Activated CD8-positive, alpha-beta memory T cell treated with anti-CD3 and anti-CD28 coated beads for 36 hours (primary cell): ENCODE measurements at regions not wholly inside any gene's neighbourhood (a gene's known extent, or its start where the extent isn't known, plus 50 kb on each side); places are given as distances from the start of the nearest gene placed in this dataset.
"Not testable (repeated sequence)": the region's sequence is repeated elsewhere in the genome, so short reads cannot be mapped to it uniquely, and the experiment has no call there.

ENCODE experiments used
- CTCF ChIA-PET: fragments of 350-600 bp; sonication (Branson Sonifier 250); formaldehyde crosslinking; loops from one replicate; lab custom pipeline; 2021; ENCODE audit warnings: antibody characterized with exemption; lab: Charles Lee
- POLR2A ChIA-PET: fragments of 350-600 bp; sonication (Branson Sonifier 250); formaldehyde crosslinking; loops from one replicate; lab custom pipeline; 2021; ENCODE audit warnings: antibody characterized with exemption; lab: Charles Lee

DNA sequence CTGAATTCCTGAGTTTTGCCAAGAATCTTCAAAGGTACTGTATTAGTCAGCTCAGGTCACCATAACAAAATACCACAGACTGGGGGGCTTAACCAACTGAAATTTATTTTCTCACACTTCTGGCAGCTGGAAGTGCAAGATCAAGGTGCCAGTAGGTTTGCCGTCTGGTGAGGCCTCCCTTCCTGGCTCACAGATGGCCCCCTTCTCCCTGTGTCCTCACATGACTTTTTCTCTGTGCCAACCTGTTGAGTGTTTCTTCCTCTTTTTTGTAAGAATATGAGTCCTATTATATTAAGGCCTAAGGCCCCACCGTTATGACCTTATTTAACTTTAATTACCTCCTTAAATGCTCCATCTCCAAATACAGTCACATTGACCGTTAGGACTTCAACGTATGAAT lies 156.1 kb upstream of the KIF2A start:
- ChIA-PET CTCF (no interaction called here), POLR2A (no interaction called here)

DNA sequence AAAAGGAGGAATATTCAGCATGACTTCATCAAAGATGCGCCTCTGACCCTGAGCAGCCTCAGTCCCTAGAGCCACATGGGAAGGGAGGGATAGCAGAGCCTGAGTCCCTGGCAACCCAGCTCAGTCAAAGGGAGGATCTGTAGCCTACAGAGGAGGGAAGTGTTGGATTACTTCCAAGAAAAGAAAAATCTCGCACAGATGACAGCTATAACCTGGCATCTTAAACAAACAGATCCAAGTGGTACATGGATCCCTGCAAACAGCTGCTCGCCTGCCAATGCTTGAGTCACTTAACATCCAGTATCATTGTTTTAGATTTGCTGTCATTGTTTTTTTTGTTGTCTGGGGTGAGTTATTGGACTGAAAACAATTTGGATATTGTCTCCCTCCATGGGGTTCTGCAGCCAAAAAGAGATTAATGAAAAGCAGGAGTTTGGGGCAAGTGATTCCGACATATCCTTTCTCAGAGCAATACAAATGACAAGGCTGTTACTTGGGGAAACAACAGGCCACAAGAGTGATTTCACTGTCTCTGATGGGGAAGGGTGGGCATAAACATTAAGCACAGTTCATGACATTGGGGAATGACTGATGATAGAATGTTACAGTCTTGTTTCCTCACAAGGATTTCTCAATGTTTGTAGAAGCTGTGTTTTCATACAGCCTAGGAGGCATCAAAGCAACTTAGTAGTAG lies 153.5 kb upstream of the KIF2A start:
- CTCF ChIA-PET: no interaction called here
- POLR2A ChIA-PET: no interaction called here

DNA sequence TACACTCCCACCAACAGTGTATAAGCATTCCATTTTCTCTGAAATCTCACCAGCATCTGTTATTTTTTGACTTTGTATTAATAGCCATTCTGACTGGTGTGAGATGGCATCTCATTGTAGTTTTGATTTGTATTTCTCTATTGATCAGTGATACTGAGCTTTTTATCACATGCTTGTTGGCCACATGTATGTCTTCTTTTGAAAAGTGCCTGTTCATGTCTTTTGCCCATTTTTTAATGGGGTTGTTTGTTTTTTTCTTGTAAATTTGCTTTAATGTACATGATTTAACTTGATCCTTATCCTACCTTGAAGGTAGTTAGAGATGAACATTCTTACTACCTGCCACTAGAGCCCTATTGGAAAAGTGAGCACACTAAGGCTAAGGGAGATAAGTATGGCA lies 151.2 kb upstream of the KIF2A start:
- POLR2A ChIA-PET: no interaction called here
- CTCF ChIA-PET: interaction anchor here (1.0 kb wide), 1 partner anchor 9 kb away, joined by 3 read pairs; no protein-coding TSS in a partner anchor

DNA sequence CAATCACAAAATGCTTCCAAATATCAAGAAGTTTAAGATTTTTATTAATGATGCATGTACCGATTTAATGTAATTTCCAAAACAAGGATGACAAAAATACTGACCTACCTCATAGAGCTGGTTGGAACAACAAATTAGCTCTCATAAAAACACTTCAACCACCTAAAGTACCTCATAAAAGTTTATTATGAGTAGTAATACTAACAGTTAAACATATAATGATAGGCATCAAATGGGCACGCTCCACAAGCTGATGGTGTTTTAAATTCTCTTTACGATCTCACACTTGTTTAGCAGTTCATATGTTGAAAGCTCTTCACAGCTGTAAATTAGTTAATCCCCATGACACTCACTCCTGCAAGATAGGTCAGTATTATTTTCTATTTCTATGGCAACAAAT lies 150.0 kb upstream of the KIF2A start:
- POLR2A ChIA-PET: no interaction called here

DNA sequence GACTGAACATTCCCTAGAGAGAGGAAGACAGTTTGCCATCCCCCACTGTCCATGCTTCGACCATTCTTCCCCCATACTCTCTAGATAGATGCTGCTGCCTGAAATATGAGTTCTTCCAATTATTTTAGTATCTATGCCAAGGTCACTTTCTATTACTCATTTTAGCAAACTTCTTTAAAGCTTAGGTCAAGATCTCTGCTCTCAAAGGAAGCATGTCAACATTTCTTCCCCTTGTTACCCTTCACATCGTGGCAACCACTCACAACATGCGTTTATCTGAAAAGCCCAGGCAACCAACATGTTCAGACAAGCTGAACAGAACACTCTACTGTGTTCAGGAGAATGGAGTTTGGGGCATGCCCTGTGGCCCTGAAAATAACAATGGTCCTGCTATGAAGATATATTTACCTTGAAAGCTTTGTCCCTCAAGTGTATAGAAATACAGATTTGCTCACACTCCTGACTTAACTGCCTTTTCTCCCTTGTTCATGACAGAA lies 138.4 kb upstream of the KIF2A start:
- POLR2A ChIA-PET: no interaction called here
- CTCF ChIA-PET: no interaction called here

More for the DNA sequence above, 150.0 kb upstream of the KIF2A start:
- CTCF ChIA-PET: interaction anchor here (0.7 kb wide), 1 partner anchor 9 kb away, joined by 3 read pairs; no protein-coding TSS in a partner anchor

DNA sequence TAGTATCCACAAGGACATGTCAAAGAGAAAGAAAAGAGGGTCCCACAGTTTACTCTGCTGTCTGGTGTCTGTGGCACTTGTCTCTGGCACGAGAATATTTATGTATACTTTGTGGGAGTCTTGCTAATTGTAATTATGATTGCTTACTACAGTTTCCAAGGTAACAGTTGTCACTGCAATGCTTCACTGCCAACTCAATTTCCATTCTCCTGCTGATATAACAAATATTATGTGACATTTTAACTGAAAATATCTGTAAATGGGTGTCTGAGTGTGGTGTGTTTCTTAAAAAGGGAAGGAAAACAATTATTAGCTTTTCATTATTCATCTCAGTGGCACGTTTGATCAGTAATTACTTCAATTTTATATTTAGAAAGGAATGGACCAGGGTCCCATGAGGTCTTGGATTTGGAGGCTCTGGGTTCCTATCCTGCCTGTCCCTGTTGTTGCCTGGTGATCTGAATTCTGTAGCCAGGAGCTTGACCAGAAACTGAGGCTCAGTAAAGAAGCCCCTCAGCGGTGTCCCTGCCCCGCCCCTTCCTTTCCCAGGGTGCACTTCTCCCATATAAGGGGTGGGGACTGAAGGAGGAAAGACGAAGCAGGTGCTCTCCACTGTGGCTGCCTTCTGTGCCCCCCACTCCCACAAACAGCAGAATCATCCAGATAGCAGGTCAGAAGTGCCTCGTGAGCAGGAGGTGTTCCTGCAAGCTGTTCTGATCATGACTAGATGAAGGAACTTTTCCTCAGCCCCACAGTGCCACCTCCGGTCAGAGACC lies 137.3 kb upstream of the KIF2A start:
- CTCF ChIA-PET: no interaction called here
- POLR2A ChIA-PET: no interaction called here

DNA sequence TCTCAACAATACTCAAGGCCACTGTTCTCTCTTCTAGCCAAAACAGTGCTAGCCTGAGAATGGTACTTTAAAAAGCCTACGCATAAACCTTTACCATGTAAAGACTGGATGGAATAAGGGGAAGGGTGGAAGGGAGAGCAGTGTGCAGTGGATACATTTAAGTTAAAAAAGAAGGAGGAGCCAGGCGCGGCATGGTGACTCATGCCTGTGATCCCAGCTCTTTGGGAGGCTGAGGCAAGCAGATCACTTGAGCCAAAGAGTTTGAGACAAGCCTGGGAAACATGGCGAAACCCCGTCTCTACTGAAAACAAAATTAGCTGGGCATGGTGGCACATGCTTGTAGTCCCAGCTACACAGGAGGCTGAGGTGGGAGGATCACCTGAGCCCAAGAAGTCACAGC lies 127.7 kb upstream of the KIF2A start:
- POLR2A ChIA-PET: no interaction called here
- CTCF ChIA-PET: no interaction called here

DNA sequence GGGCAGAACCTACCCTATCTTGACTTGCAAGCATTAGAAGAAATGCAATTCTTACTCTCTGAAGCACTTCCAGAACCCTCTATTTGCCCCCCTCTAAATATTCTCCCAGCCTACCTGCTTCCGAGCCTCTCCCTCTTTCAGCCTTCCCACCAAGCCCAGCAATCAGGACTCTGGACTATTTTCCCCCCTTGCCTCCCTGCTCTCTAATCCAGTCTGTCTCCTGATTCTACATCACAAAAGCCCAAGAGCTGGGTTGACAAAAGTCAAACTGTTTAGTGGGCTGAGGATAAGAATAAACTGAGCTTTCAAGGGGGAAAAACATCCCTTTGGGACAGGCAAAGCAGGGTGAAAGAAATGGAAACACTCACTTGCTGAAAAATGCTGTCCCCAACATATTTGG lies 123.2 kb upstream of the KIF2A start:
- ChIA-PET POLR2A (no interaction called here), CTCF (no interaction called here)

DNA sequence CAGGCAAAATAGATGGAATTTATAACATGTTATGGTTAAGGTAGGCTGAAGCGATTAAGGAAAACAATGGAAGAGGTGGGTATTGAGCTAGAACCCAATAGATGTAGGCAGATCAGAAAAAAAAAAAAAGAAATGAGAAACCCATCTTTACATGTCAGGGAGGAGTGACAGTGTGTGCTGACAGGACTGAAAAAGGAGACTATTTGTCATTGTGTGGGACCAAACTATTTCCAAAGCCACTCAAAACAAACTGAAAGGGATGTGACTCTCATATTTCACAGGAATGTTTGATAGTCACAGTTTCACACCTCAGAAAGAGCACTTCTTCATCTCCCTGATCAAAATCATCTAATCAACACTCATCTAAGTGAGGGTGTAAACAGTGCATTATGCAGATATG lies 122.3 kb upstream of the KIF2A start:
- ChIA-PET CTCF (no interaction called here), POLR2A (no interaction called here)

DNA sequence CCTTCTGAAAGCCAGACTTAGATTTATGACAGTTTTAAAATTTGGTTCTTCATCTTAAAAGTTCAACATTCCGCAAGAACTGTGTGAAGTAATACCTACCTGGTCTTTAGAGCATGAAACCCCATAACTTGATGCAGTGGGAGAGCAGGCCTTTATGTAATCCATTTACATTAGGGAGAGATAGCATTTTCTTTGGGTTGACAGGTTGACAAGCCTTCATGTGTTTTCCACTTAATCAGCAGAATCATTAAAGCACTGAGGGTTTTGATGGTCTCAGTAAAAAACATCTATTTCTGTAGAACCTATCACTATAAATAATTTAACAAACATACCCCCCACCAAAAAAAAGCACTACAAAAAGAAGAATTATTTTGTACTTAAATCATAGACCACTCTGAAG lies 121.6 kb upstream of the KIF2A start:
- ChIA-PET POLR2A (no interaction called here), CTCF (no interaction called here)

DNA sequence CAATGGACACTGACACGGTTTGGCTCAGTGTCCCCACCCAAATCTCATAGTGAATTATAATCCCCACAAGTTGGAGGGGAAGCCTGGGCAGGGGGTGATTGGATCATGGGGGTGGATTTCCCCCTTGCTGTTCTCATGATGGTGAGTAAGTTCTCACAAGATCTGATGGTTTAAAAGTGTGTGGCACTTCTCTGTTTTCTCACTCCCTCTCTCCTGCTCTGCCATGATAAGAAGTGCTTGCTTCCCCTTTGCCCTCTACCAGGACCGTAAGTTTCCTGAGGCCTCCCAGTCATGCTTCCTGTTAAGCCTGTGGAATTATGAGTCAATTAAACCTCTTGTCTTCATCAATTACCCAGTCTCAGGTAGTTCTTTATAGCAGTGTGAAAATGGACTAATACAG lies 115.8 kb upstream of the KIF2A start:
- POLR2A ChIA-PET: no interaction called here
- CTCF ChIA-PET: no interaction called here

DNA sequence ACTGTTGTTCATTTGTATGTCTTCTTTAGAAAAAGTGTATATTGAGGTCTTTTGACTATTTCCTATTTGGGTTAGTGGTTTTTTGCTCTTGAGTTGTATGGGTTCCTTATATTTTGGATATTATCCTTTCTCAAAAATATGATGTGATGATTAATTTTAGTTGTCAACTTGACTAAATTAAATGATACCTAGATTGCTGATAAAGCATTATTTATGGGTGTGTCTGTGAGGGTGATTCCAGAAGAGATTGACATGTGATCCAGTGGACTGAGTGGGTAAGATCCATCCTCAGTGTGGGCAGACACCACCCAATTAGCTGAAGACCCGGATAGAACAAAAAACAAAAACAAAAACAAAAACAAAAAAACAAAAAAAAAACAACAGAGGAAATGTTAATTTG lies 115.1 kb upstream of the KIF2A start:
- CTCF ChIA-PET: no interaction called here
- POLR2A ChIA-PET: no interaction called here

DNA sequence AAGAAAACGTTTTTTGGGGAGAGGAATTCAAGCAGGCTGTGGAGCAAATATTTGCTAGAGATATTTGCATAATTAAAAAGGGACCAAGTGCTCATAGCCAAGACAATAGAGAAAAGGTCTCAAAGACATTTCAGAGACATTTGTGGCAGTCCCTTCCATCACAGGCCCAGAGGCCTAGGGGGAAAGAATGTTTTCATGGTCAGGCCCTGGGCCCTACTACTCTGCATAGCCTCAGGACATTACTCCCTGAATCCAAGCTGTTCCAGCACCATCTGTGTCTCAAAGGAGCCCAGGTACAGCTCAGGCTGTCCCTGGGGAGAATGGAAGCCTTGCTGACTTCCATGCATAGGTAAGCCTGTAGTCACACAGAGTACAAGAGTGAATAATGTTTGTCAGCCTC lies 113.0 kb upstream of the KIF2A start:
- ChIA-PET CTCF (no interaction called here), POLR2A (no interaction called here)

DNA sequence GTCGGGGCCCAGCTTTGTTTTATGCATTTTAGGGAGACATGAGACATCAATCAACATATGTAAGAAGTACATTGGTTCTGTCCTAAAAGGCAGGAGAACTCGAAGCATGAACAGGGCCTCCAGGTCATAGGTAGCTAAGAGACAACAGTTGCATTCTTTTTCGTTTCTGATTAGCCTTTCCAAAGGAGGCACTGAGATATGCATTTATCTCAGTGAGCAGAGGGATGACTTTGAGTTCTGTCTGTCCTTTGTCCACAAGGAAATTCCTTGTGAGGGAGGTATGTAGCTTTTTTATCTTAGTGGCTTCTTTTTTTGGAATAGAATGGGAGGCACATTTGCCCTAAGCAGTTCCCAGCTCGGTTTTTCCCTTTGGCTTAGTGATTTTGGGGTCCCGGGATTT lies 109.5 kb upstream of the KIF2A start:
- POLR2A ChIA-PET, CTCF ChIA-PET: not testable (repeated sequence)

DNA sequence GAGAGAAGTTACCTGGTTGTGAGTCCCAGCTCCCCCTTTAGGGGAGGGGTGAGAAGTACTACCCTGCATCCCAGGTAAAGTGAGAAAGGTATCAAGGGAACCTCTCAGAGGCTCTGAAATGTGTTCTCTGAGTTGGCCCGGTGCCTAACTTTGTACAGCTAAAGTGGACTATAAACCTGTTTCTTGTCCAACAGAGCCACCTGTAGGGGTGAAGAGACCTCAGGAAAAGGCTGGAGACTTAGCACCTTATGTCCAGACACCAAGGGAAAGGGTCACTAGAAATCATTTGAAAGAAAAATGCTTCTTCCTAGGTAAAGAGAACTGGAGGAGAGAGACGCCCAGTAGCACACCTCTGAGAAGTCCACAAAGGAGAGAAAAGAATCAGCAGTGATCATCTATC lies 108.3 kb upstream of the KIF2A start:
- ChIA-PET CTCF (no interaction called here), POLR2A (no interaction called here)

DNA sequence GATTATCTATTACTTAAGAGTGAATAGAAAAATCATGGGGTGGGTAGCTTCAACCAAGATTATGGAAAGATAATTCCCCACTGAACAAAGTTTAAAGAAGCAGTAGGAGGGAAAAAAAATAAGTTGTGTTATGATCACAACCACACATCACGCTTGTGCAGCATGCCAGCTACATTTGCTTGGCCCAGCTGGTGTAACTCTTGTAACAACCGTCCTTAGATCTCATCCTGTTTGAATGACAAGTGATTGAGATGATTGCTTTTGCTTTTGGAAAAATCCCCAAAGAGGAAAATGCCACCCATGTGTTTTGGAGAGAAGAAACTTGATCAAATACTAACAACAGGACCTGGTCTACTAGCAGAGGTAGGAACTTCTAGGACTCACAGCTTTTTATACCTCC lies 107.6 kb upstream of the KIF2A start:
- ChIA-PET POLR2A (no interaction called here), CTCF (no interaction called here)

DNA sequence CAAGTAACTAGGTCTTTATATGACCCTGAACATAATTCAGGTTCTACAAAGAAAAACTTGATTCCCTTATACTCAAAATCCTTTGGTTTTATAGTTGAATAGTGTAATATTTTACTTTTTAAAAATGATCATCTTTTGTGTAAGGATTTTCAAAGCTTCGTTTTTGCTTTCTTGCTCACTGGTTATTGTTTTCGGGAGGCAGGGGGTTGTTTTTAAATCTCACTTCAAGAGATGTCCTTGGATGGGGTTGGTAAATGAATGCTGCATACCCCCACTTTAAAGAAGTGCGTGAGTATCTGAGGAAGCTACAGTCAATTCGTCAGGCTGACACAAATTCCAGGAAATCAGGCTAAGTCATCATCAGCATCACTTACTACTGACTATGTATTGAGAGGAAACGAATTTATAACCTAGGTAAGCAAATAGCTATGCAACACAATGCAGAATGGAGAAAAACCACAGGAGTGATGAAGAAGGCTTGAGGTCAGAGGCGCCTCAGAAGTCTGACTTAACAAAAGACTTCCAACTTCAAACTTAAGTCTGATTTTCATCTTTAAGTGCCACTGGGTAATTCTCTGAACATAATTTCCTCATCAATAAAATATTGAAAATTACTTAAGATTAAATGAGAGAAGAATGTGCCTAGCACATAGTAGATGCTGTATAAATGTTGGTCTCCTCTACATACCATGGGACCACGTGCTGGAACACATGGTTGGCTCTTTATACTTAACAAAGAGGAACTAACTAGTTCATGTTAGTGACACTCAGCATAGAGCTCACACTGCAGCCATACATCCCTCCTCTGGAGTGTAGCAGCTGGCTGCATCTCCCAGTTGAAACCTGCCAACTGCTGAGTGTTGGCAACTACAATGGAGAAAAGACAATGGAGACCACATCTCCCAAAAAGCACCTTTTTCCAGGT lies 106.0 kb upstream of the KIF2A start:
- POLR2A ChIA-PET: no interaction called here
- CTCF ChIA-PET: no interaction called here

DNA sequence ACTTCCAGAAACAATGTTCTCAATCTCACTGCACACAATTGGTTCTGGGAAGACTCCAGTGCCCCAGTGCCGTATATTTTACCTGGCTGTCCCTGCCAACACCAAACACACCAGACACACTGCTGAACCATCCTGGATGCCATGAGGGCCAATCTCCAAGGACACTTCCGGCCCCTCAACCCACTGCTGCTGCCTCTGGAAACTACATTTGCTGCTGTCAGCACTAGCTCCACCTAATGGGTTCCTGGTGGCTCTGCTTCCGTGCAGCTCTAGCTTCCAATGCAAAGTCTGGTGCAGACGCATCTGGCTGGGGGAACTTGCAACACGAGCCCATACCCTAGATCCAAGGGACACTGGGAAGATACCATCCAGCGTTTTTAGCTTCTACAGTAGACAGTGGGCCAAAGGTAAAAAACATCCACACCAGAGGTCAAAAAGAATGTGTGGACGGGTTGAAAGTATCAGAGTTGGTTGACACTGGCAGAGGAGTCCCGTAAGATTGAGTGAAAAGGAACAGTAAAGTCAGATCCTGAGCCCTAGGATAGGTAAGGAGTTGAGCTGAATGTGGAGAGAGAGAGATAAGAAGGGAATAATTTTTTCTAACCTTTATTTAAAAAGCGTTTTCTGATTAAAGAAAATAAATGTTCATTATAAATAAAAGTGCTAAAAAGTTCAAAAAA lies 99.7 kb upstream of the KIF2A start:
- CTCF ChIA-PET: interaction anchor here (0.6 kb wide), 1 partner anchor 232 kb away, joined by 3 read pairs; no protein-coding TSS in a partner anchor
- POLR2A ChIA-PET: no interaction called here

DNA sequence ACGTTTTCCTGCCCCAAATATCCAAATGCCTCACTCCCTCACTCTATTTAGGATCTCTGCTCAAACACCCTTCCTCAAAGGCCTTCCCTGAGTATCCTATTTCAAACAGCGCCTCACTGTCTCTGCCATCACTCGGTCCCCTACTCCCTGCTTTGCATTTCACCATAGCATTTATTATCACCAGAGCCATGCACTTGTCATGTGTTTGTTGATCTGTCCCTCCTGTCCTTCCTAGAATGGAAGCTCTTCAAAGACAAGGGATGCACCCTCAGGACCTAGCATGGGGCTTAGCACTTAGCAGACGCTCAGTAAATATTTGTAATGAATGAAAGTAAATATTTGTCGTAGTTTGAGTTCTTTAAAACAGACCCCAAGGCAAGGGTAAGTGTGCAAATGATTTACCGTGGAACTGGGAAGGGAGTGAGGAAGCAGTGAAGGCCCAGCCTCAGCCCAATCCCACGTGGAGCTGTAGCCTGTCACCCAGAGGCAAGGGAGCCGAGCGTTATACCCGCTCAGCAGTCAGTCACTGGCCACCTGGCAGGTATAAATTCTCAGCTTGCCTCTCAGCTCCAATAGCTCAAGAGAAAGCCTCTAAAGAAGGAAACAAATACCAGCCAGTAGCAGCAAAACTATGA lies 97.7 kb upstream of the KIF2A start:
- ChIA-PET POLR2A (no interaction called here), CTCF (no interaction called here)
